ENCODE measurements at regions not wholly inside any gene's neighbourhood (a gene's known extent, or its start where the extent isn't known, plus 50 kb on each side); places are given as distances from the start of the nearest gene placed in this dataset.

DNA sequence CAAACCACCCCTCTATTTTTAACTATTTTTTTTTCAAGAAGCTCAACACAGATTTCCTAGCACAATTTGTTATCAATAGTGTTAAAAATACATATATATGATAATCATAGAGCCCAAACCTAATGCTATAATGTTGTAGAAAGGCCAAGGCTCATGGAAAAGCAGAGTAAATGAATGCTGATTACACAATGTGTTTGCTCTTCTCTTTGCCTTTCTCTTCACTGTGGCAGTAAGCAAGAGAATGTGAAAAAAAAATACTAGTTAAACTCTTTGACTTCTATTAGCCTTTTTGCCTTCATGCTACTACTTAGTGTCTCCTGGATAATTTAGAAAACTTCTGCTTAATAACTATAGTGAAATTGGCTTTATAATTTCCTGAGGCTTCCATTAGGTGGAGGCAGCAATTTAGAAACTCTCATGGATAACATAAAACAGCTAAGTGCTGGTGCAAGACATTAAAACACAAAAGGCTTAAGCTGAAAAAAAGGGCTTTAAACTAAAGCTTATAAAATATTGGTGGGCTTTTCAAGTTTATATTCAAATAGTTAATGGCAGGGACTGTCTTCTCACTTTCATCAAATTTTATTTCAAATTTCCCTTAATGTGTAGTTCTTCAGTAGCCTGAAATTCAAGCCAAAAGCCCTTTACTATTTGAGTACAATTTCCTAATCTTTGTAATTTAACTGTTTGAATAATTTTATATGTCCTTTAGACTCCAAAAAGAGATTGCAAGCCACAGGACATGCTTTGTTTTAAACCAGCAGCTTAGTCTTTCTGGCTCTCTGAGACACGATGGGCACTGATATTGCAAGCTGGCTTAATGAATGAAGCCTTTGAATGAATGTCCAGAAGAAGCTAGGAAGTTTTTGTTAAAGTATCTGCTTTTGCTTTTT lies 2031.8 kb upstream of the CDH6 start:
- 0 out of 2 replicates have a peak overlapping the region, but pooled peaks have one; percentile 5 for H2AFZ ChIP-seq (ENCODE audit: low read length)
- H2BK15ac ChIP-seq (ENCODE audit: low read length), result no peak overlapping the region
- no peaks in the 10 kb centered on the region for H4K20me1 ChIP-seq (replicated peaks in 1 of 2; ENCODE audit: control insufficient read depth in 1 of 2, insufficient read depth in 2 of 2, low read length in 2 of 2)
- no peak overlapping the region for H2BK5ac ChIP-seq (ENCODE audit: low read depth, low read length)
- FAIRE-seq (no peak), DNase-seq (ENCODE audit: low read depth in 1 of 2, low spot score in 2 of 2) (no peak)
- no peak overlapping the region for H3K4me2 ChIP-seq (ENCODE audit: insufficient read depth in 1 of 2, low read depth in 2 of 2, low read length in 2 of 2)
- H3K56ac ChIP-seq (replicated peaks; ENCODE audit: insufficient read length, low read depth, low read length), result no peak overlapping the region
- H3K23ac ChIP-seq (ENCODE audit: insufficient read length), result no peak overlapping the region
- H3K36me3 ChIP-seq (ENCODE audit: control insufficient read depth in 2 of 4, insufficient read depth in 4 of 4, low read length in 3 of 4), result no peaks in the 10 kb centered on the region
- H3K23me2 ChIP-seq (ENCODE audit: low read depth, low read length), result no peaks in the 10 kb centered on the region
- H3K4me3 ChIP-seq (ENCODE audit: extremely low read depth in 1 of 4, insufficient read depth in 2 of 4, low read depth in 3 of 4, low read length in 4 of 4), result no peak overlapping the region
- no peaks in the 10 kb centered on the region for H3K79me1 ChIP-seq (ENCODE audit: low read depth, low read length)
- no peak overlapping the region for H2BK20ac ChIP-seq (ENCODE audit: low read length)
- H4K5ac ChIP-seq (ENCODE audit: insufficient read length, low read depth, low read length), result no peak overlapping the region
- H3K14ac ChIP-seq (ENCODE audit: insufficient read length), result no peak overlapping the region
- H3K27ac ChIP-seq (ENCODE audit: low read depth, low read length), result no peak overlapping the region
- no peak overlapping the region for H3K18ac ChIP-seq (ENCODE audit: extremely low read depth, low read length)
- no peak overlapping the region for H4K91ac ChIP-seq (replicated peaks; ENCODE audit: insufficient read length, low read length)
- no peaks in the 10 kb centered on the region for H3K79me2 ChIP-seq (ENCODE audit: control insufficient read depth in 1 of 2, insufficient read depth in 2 of 2, low read length in 2 of 2)
- H2BK12ac ChIP-seq (ENCODE audit: low read depth, low read length), result no peak overlapping the region
- no peak overlapping the region for H3K4ac ChIP-seq (replicated peaks; ENCODE audit: insufficient read length, low read depth, low read length)
- no peak overlapping the region for H4K8ac ChIP-seq (ENCODE audit: extremely low read depth, insufficient read depth, low read length)
- H3K9me3 ChIP-seq (ENCODE audit: insufficient read depth in 2 of 2, low read depth in 1 of 2, low read length in 1 of 2), result no peaks in the 10 kb centered on the region
- 85% methylated on average over 1 of the region's 1 CpG; no CpG with 5 or more reads in 1 of the 2 experiments for WGBS, 2 experiments (ENCODE audit: extremely low coverage in 1 of 2, insufficient coverage in 1 of 2, insufficient read length in 1 of 2, insufficient replicate concordance in 2 of 2, low coverage in 1 of 2, low lambda C conversion rate in 2 of 2, missing lambda C conversion rate in 1 of 2)
- no peak overlapping the region for H3K9ac ChIP-seq (replicated peaks in 1 of 4; ENCODE audit: extremely low read depth in 1 of 4, low read depth in 3 of 4, low read length in 3 of 4)
- CTCF ChIA-PET (ENCODE audit: partially characterized antibody), result interaction anchor here (0.9 to 1.0 kb wide), 2 partner anchors 82 to 194 kb away, joined by 3 to 4 read pairs; no protein-coding TSS in a partner anchor
- H3K4me1 ChIP-seq (replicated peaks in 1 of 4; ENCODE audit: control insufficient read depth in 3 of 4, insufficient read depth in 4 of 4, low read length in 3 of 4), result no peaks in the 10 kb centered on the region
- H2AK5ac ChIP-seq (ENCODE audit: low read depth, low read length), result no peak overlapping the region
- no peaks in the 10 kb centered on the region for H3K27me3 ChIP-seq (replicated peaks in 1 of 4; ENCODE audit: control insufficient read depth in 3 of 4, extremely low read depth in 1 of 4, insufficient read depth in 3 of 4, low read length in 3 of 4)
- POLR2A ChIA-PET (ENCODE audit: partially characterized antibody), result interaction anchor here (1.3 kb wide), 1 partner anchor 11 kb away, joined by 3 read pairs; no protein-coding TSS in a partner anchor
- H2BK120ac ChIP-seq (replicated peaks; ENCODE audit: low read depth, low read length), result no peak overlapping the region
- no peak for TF ChIP-seq CTBP2 (IDR thresholded peaks at IDR 0.05; ENCODE audit: borderline replicate concordance, insufficient read depth, insufficient read length, low read length)
- no peak for TF ChIP-seq CBX8 (IDR thresholded peaks at IDR 0.05; ENCODE audit: borderline replicate concordance, low read depth, low read length)
- no peak for TF ChIP-seq TBP (IDR thresholded peaks at IDR 0.05; ENCODE audit: low read depth, low read length)
- TF ChIP-seq CHD2 (IDR thresholded peaks at IDR 0.05; ENCODE audit: low read length), result no peak
- no peak for TF ChIP-seq TCF12 (IDR thresholded peaks at IDR 0.05; ENCODE audit: low read depth, low read length)
- TF ChIP-seq BACH1 (IDR thresholded peaks at IDR 0.05; ENCODE audit: low read length), result no peak
- TF ChIP-seq TEAD4 (IDR thresholded peaks at IDR 0.05; ENCODE audit: low read depth, low read length), result no peak
- TF ChIP-seq RBBP5 (IDR thresholded peaks at IDR 0.05; ENCODE audit: borderline replicate concordance, low read depth, low read length), result no peak
- TF ChIP-seq EGR1 (IDR thresholded peaks at IDR 0.05; ENCODE audit: borderline replicate concordance, low read depth, low read length), result no peak
- TF ChIP-seq, protein P1, sequence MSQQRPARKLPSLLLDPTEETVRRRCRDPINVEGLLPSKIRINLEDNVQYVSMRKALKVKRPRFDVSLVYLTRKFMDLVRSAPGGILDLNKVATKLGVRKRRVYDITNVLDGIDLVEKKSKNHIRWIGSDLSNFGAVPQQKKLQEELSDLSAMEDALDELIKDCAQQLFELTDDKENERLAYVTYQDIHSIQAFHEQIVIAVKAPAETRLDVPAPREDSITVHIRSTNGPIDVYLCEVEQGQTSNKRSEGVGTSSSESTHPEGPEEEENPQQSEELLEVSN (IDR thresholded peaks at IDR 0.05), result no peak
- TF ChIP-seq RAD21 (IDR thresholded peaks at IDR 0.05 in 1 of 2, conservative IDR thresholded peaks at IDR 0.05 in 1 of 2; ENCODE audit: low read depth in 2 of 2, low read length in 2 of 2), result no peak
- TF ChIP-seq, protein P2, sequence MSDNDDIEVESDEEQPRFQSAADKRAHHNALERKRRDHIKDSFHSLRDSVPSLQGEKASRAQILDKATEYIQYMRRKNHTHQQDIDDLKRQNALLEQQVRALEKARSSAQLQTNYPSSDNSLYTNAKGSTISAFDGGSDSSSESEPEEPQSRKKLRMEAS (IDR thresholded peaks at IDR 0.05), result no peak

All from H1 (cell line).